SK-N-MC (cell line): ENCODE measurements at regions not wholly inside any gene's neighbourhood (a gene's known extent, or its start where the extent isn't known, plus 50 kb on each side); places are given as distances from the start of the nearest gene placed in this dataset.
"Not testable (repeated sequence)": the region's sequence is repeated elsewhere in the genome, so short reads cannot be mapped to it uniquely, and the experiment has no call there.

ENCODE experiments used
- DNase-seq: peaks from one replicate; pipeline ENCODE4 v3.0.0-alpha.2; 2011; ENCODE audit warnings: low read depth, low spot score
- H3K27ac ChIP-seq: fragments of 200-600 bp; sonication (generic); 2 replicates; pipeline ENCODE4 v1.5.1; 2016; ENCODE audit warnings: mixed run types
- H3K36me3 ChIP-seq: fragments of 200-600 bp; sonication (generic); 2 replicates; pipeline ENCODE4 v1.6.1; 2017; ENCODE audit warnings: antibody characterized with exemption, low read length, mixed read lengths; ENCODE audit not compliant: insufficient read depth
- H3K4me3 ChIP-seq: fragments of 200-600 bp; sonication (generic); 2 replicates; pipeline ENCODE4 v1.5.1; 2016
- H3K9ac ChIP-seq: fragments of 200-600 bp; sonication (generic); 2 replicates; pipeline ENCODE4 v1.8.0; 2017; ENCODE audit warnings: mixed run types, mixed read lengths; ENCODE audit not compliant: insufficient read length
- H3K9me3 ChIP-seq: fragments of 200-600 bp; sonication (generic); 2 replicates; pipeline ENCODE4 v1.6.1; 2017; ENCODE audit warnings: low read depth, mild to moderate bottlenecking, antibody characterized with exemption, low read length, moderate library complexity, mixed read lengths
- EZH2 ChIP-seq: fragments of 200-600 bp; sonication (generic); IDR thresholded peaks from one replicate; pipeline ENCODE4 v1.6.1; 2017; ENCODE audit warnings: antibody characterized with exemption
- FOXP2 ChIP-seq: optimal IDR thresholded peaks from 2 replicates; pipeline ENCODE3; 2011; ENCODE audit warnings: mild to moderate bottlenecking, moderate library complexity; ENCODE audit not compliant: insufficient read depth; ENCODE audit errors: extremely low read length, control extremely low read depth
- POLR2AphosphoS5 ChIP-seq: IDR thresholded peaks from 2 replicates; pipeline ENCODE4 v1.6.1; 2012; ENCODE audit warnings: mild to moderate bottlenecking, low read depth, low read length, borderline replicate concordance

- Histone ChIP-seq H3K4me3 (no peak overlapping the region), H3K27ac (no peak overlapping the region)
Measured at GRCh38 chr15:56794165-56794552, 60.9 kb upstream of the ZNF280D start.

GRCh38 chr15:56792211-56792610 is 58.9 kb upstream of the ZNF280D start:
- TF ChIP-seq EZH2 = no peak
- no peak for TF ChIP-seq POLR2AphosphoS5
- TF ChIP-seq FOXP2 = no peak
- Histone ChIP-seq H3K9me3 (no peaks in the 10 kb centered on the region), H3K9ac (no peak overlapping the region), H3K27ac (no peak overlapping the region), H3K4me3 (no peak overlapping the region), H3K36me3 (no peaks in the 10 kb centered on the region)
- no peak for DNase-seq

More at GRCh38 chr15:56794165-56794552, 60.9 kb upstream of the ZNF280D start:
- Histone ChIP-seq H3K9ac (no peak overlapping the region), H3K9me3 (no peaks in the 10 kb centered on the region), H3K36me3 (no peaks in the 10 kb centered on the region)
- DNase-seq = no peak
- TF ChIP-seq FOXP2 = no peak
- no peak for TF ChIP-seq EZH2
- TF ChIP-seq POLR2AphosphoS5 = no peak

DNA sequence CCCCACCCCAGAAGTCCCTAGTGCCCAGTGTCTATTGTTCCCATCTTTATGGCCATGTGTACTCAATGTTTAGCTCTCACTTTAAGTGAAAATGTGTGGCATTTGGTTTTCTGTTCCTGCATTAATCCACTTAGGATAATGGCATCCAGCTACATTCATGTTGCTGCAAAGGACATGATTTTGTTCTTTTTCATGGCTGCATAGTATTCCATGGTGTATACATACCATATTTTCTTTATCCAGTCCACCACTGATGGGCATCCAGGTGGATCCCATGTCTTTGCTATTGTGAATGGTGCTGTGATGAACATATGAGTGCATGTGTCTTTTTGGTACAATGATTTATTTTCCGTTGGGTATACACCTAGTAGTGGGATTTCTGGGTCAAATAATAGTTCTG is 58.2 kb upstream of the ZNF280D start:
- not testable (repeated sequence) for H3K9ac ChIP-seq, H3K27ac ChIP-seq, H3K9me3 ChIP-seq, DNase-seq, H3K4me3 ChIP-seq, H3K36me3 ChIP-seq

DNA sequence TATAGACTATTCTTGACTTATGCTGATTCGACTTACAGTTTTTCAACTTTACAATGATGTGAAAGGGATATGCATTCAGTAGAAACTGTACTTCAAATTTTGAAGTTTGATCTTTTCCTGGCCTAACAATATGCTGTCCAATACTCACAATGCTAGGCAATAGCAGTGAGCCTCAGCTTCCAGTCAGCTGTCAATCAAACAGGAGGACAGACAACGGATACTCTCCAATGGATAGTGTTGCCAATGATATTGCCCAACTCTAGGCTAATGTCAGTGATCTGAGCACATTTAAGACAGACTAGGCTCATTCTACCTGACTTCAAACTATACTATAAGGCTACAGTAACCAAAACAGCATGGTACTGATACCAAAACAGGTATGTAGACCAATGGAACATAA is 55.0 kb upstream of the ZNF280D start:
- DNase-seq = no peak
- H3K9ac ChIP-seq = no peak overlapping the region

GRCh38 chr15:56786966-56787365 is 53.7 kb upstream of the ZNF280D start:
- Histone ChIP-seq H3K4me3 (no peak overlapping the region), H3K9me3 (no peaks in the 10 kb centered on the region), H3K36me3 (no peaks in the 10 kb centered on the region), H3K27ac (no peak overlapping the region), H3K9ac (no peak overlapping the region)
- TF ChIP-seq FOXP2 = no peak
- no peak for TF ChIP-seq POLR2AphosphoS5
- no peak for TF ChIP-seq EZH2
- DNase-seq = no peak

More for the DNA sequence above, 55.0 kb upstream of the ZNF280D start:
- Histone ChIP-seq H3K27ac (no peak overlapping the region), H3K4me3 (no peak overlapping the region), H3K36me3 (no peaks in the 10 kb centered on the region), H3K9me3 (no peaks in the 10 kb centered on the region)
- TF ChIP-seq EZH2 = no peak
- no peak for TF ChIP-seq POLR2AphosphoS5

DNA sequence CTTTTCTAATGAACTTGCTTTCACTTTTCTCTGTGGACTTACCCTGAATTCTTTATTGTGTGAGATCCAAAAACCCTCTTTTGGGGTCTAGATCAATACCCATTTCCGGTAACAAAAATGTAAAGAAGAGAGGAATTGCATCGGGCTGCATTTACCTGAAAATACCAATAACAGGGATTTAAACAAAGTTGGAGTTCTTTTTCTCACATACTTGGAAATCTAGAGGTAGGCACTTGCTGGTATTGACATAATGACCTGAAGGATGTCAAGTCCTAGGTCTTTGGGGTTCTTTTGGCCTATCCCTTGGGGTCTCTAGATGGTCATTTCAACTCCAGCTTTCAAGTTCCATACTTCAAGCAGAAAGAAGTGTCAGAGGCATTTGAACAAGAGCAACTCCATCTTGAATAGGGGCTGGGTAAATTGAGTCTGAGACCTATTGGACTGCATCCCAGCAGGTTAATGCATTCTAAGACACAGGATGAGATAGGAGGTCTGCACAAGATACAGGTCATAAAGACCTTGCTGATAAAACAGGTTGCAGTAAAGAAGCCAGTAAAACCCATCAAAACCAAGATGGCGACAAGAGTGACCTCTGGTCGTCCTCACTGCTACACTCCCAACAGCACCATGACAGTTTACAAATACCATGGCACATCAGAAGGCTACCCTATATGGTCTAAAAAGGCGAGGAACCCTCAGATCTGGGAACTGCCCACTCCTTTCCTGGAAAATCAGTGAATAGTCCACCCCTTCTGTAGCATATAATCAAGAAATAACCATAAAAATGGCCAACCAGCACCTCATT is 50.8 kb upstream of the ZNF280D start:
- no peak overlapping the region for H3K4me3 ChIP-seq
- no peak overlapping the region for H3K9ac ChIP-seq
- TF ChIP-seq EZH2 = no peak
- TF ChIP-seq POLR2AphosphoS5 = no peak
- TF ChIP-seq FOXP2 = no peak
- H3K27ac ChIP-seq = no peak overlapping the region
- H3K36me3 ChIP-seq = no peaks in the 10 kb centered on the region
- no peak for DNase-seq
- no peaks in the 10 kb centered on the region for H3K9me3 ChIP-seq

- H3K9me3 ChIP-seq = no peaks in the 10 kb centered on the region
- H3K36me3 ChIP-seq = no peaks in the 10 kb centered on the region
- no peak overlapping the region for H3K4me3 ChIP-seq
- no peak for DNase-seq
- no peak for TF ChIP-seq POLR2AphosphoS5
- TF ChIP-seq FOXP2 = no peak
- no peak for TF ChIP-seq EZH2
- no peak overlapping the region for H3K9ac ChIP-seq
- no peak overlapping the region for H3K27ac ChIP-seq
Measured at GRCh38 chr15:56783156-56783856, 50.0 kb upstream of the ZNF280D start.
